HEK293 (cell line): ENCODE measurements at regions not wholly inside any gene's neighbourhood (a gene's known extent, or its start where the extent isn't known, plus 50 kb on each side); places are given as distances from the start of the nearest gene placed in this dataset.

Source experiments
- CTCF ChIA-PET: fragments of 350-600 bp; formaldehyde crosslinking; extraction: SDS; loops from one replicate; lab custom pipeline; 2021; ENCODE audit warnings: antibody characterized with exemption; lab: Yijun Ruan, JAX
- POLR2A ChIA-PET: fragments of 300-600 bp; formaldehyde crosslinking; extraction: SDS; loops from one replicate; lab custom pipeline; 2020; ENCODE audit warnings: antibody characterized with exemption, inconsistent platforms; lab: Yijun Ruan, JAX
- H3K27ac ChIP-seq: fragments of 200-500 bp; sonication (Bioruptor generic); 2 replicates; pipeline ENCODE4 v1.5.1; 2014; ENCODE audit warnings: low read depth, low read length, control low read depth, inconsistent platforms; ENCODE audit errors: extremely low read depth
- H3K36me3 ChIP-seq, 2 experiments: fragments of 200-500 bp in 1 of 2; sonication (Bioruptor generic) in 1 of 2; 1 replicate in 1 of 2; 2 replicates in 1 of 2; pipeline ENCODE4 v1.5.1; 2014 to 2017; ENCODE audit warnings: inconsistent platforms in 2 of 2, low read length in 2 of 2; ENCODE audit not compliant: control insufficient read depth in 2 of 2, insufficient read depth in 1 of 2
- H3K4me1 ChIP-seq: fragments of 200-500 bp; sonication (Bioruptor generic); 2 replicates; pipeline ENCODE4 v1.5.1; 2014; ENCODE audit warnings: mild to moderate bottlenecking, low read length, inconsistent platforms; ENCODE audit not compliant: control insufficient read depth, insufficient read depth
- H3K4me3 ChIP-seq: 2 replicates; pipeline ENCODE4 v1.5.1; 2011; ENCODE audit warnings: low read depth, mild to moderate bottlenecking, control low read depth, low read length, moderate library complexity
- H3K9me3 ChIP-seq: fragments of 200-500 bp; sonication (Bioruptor generic); 2 replicates; pipeline ENCODE4 v1.5.1; 2014; ENCODE audit warnings: low read depth, low read length, inconsistent platforms; ENCODE audit not compliant: control insufficient read depth, insufficient read depth
- HOXD13 ChIP-seq: sonication (generic); formaldehyde crosslinking; IDR thresholded peaks from 2 replicates; pipeline ENCODE4 v1.8.0; 2022; ENCODE audit warnings: missing genetic modification reagents, borderline replicate concordance
- KLF7 ChIP-seq: fragments of 450-650 bp; formaldehyde crosslinking; IDR thresholded peaks from 2 replicates; pipeline ENCODE4 v1.5.1; 2016; ENCODE audit warnings: missing biosample characterization, missing genetic modification characterization, borderline replicate concordance
- REPIN1 ChIP-seq: fragments of 450-650 bp; formaldehyde crosslinking; IDR thresholded peaks from 2 replicates; pipeline ENCODE4 v1.5.1; 2017; ENCODE audit warnings: missing biosample characterization, missing genetic modification characterization, low read depth
- SP3 ChIP-seq: fragments of 450-650 bp; formaldehyde crosslinking; IDR thresholded peaks from 2 replicates; pipeline ENCODE4 v1.5.1; 2016; ENCODE audit warnings: missing biosample characterization, missing genetic modification characterization
- TRIM28 ChIP-seq: IDR thresholded peaks from 2 replicates; pipeline ENCODE4 v1.6.1; 2011; ENCODE audit warnings: low read length, control low read depth, borderline replicate concordance
- ZBTB1 ChIP-seq: fragments of 450-650 bp; formaldehyde crosslinking; IDR thresholded peaks from 2 replicates; pipeline ENCODE4 v1.5.1; 2016; ENCODE audit warnings: missing biosample characterization, missing genetic modification characterization
- ZNF112 ChIP-seq: fragments of 450-650 bp; formaldehyde crosslinking; IDR thresholded peaks from 2 replicates; pipeline ENCODE4 v1.5.0; 2017; ENCODE audit warnings: missing biosample characterization, missing genetic modification characterization
- ZNF121 ChIP-seq: fragments of 450-650 bp; formaldehyde crosslinking; IDR thresholded peaks from 2 replicates; pipeline ENCODE4 v1.5.1; 2016; ENCODE audit warnings: missing biosample characterization, missing genetic modification characterization
- ZNF148 ChIP-seq: fragments of 450-650 bp; formaldehyde crosslinking; IDR thresholded peaks from 2 replicates; pipeline ENCODE4 v1.5.0; 2017; ENCODE audit warnings: missing biosample characterization, missing genetic modification characterization, borderline replicate concordance
- ZNF292 ChIP-seq: fragments of 450-650 bp; formaldehyde crosslinking; IDR thresholded peaks from 2 replicates; pipeline ENCODE4 v1.5.1; 2016; ENCODE audit warnings: low read depth, missing biosample characterization, missing genetic modification characterization, borderline replicate concordance
- ZNF350 ChIP-seq: fragments of 450-650 bp; formaldehyde crosslinking; IDR thresholded peaks from 2 replicates; pipeline ENCODE4 v1.5.0; 2017; ENCODE audit warnings: missing biosample characterization, mild to moderate bottlenecking, missing genetic modification characterization
- ZNF488 ChIP-seq: fragments of 450-650 bp; formaldehyde crosslinking; IDR thresholded peaks from 2 replicates; pipeline ENCODE4 v1.5.1; 2016; ENCODE audit warnings: missing biosample characterization, missing genetic modification characterization
- ZNF510 ChIP-seq: fragments of 450-650 bp; formaldehyde crosslinking; IDR thresholded peaks from 2 replicates; pipeline ENCODE4 v1.5.1; 2018; ENCODE audit warnings: mild to moderate bottlenecking, missing genetic modification characterization, missing biosample characterization; ENCODE audit not compliant: insufficient replicate concordance
- ZNF560 ChIP-seq: fragments of 450-650 bp; formaldehyde crosslinking; IDR thresholded peaks from 2 replicates; pipeline ENCODE4 v1.5.1; 2017; ENCODE audit warnings: missing biosample characterization, missing genetic modification characterization, borderline replicate concordance
- ZNF600 ChIP-seq: fragments of 450-650 bp; formaldehyde crosslinking; IDR thresholded peaks from 2 replicates; pipeline ENCODE4 v1.5.1; 2016; ENCODE audit warnings: missing biosample characterization, missing genetic modification characterization
- ZNF629 ChIP-seq: fragments of 450-650 bp; formaldehyde crosslinking; IDR thresholded peaks from 2 replicates; pipeline ENCODE4 v1.5.1; 2017; ENCODE audit warnings: missing biosample characterization, missing genetic modification characterization
- ZNF660 ChIP-seq: fragments of 450-650 bp; IDR thresholded peaks from 2 replicates; pipeline ENCODE4 v1.5.1; 2018; ENCODE audit warnings: missing biosample characterization, mild to moderate bottlenecking, missing genetic modification characterization
- ZSCAN18 ChIP-seq: fragments of 450-650 bp; formaldehyde crosslinking; IDR thresholded peaks from 2 replicates; pipeline ENCODE4 v1.5.1; 2016; ENCODE audit warnings: missing biosample characterization, missing genetic modification characterization

- no peak for TF ChIP-seq ZNF488
- TF ChIP-seq SP3 (tag by site-specific recombination), result no peak
- TF ChIP-seq REPIN1, result no peak
- no peak for TF ChIP-seq ZNF629
- no peak for TF ChIP-seq HOXD13 (CRISPR knock-in tag)
- no peak for TF ChIP-seq ZNF350 (tag by site-specific recombination)
These were observed 99.0 kb upstream of the ZMIZ1 start (continued) for GRCh38 chr10:78969719-78970118.

GRCh38 chr10:78970261-78970660 lies 98.5 kb upstream of the ZMIZ1 start:
- no peaks in the 10 kb centered on the region for H3K36me3 ChIP-seq
- no peaks in the 10 kb centered on the region for H3K9me3 ChIP-seq
- ChIA-PET CTCF (interaction anchor here (0.7 kb wide), 1 partner anchor 200 kb away, joined by 5 read pairs; no protein-coding TSS in a partner anchor), POLR2A (no interaction called here)
- H3K27ac ChIP-seq, result no peak overlapping the region
- H3K4me3 ChIP-seq, result no peak overlapping the region
- peaks cover 11% of the 10 kb centered on the region for H3K4me1 ChIP-seq
- no peak for TF ChIP-seq ZNF600 (tag by site-specific recombination)
- no peak for TF ChIP-seq ZSCAN18
- no peak for TF ChIP-seq ZNF121 (tag by site-specific recombination)
- TF ChIP-seq ZNF560 (tag by site-specific recombination), result no peak
- TF ChIP-seq KLF7, result no peak
- no peak for TF ChIP-seq ZNF660 (tag by site-specific recombination)
- TF ChIP-seq ZNF112 (tag by site-specific recombination), result no peak
- no peak for TF ChIP-seq ZNF510 (tag by site-specific recombination)
- no peak for TF ChIP-seq ZBTB1 (tag by site-specific recombination)
- TF ChIP-seq ZNF148, result no peak

- TF ChIP-seq ZNF121 (tag by site-specific recombination) (peak; percentile 29; the same call in 1 of the 2 replicates), TRIM28 (no peak), ZNF292 (tag by site-specific recombination) (no peak)
- Histone ChIP-seq H3K36me3 (no peaks in the 10 kb centered on the region), H3K4me1 (peaks cover 11% of the 10 kb centered on the region), H3K4me3 (no peak overlapping the region), H3K27ac (no peak overlapping the region), H3K9me3 (no peaks in the 10 kb centered on the region)
- ChIA-PET POLR2A (interaction anchor here (0.9 kb wide), 1 partner anchor 28 kb away, joined by 3 read pairs; no protein-coding TSS in a partner anchor), CTCF (interaction anchor here (0.6 to 1.0 kb wide), 2 partner anchors 224 to 924 kb away, joined by 3 to 5 read pairs; no protein-coding TSS in a partner anchor)
These were observed 97.6 kb upstream of the ZMIZ1 start for GRCh38 chr10:78971094-78971682.
